MM.1S (cell line): ENCODE measurements at regions not wholly inside any gene's neighbourhood (a gene's known extent, or its start where the extent isn't known, plus 50 kb on each side); places are given as distances from the start of the nearest gene placed in this dataset.

ENCODE experiments used
- DNase-seq: peaks from one replicate; pipeline ENCODE4 v3.0.0-alpha.2; 2015
- H2AFZ ChIP-seq: fragments of 300-600 bp; sonication (generic); 2 replicates; pipeline ENCODE4 v1.6.0; 2016; ENCODE audit warnings: antibody characterized with exemption, low read length
- H3F3A ChIP-seq: fragments of 300-600 bp; sonication (generic); 2 replicates; pipeline ENCODE4 v1.6.1; 2016; ENCODE audit warnings: mild to moderate bottlenecking, antibody characterized with exemption, low read length, moderate library complexity, mixed read lengths; ENCODE audit not compliant: insufficient read depth
- H3K27ac ChIP-seq: fragments of 300-600 bp; sonication (generic); 2 replicates; pipeline ENCODE4 v1.5.1; 2016; ENCODE audit warnings: mild to moderate bottlenecking, low read length
- H3K27me3 ChIP-seq: fragments of 300-600 bp; sonication (generic); replicated peaks from 2 replicates; pipeline ENCODE4 v1.6.0; 2016; ENCODE audit warnings: low read length; ENCODE audit not compliant: insufficient read depth
- H3K36me3 ChIP-seq: fragments of 300-600 bp; sonication (generic); replicated peaks from 2 replicates; pipeline ENCODE4 v1.6.1; 2016; ENCODE audit warnings: mild to moderate bottlenecking, low read length, mixed read lengths; ENCODE audit not compliant: insufficient read depth
- H3K4me1 ChIP-seq: fragments of 300-600 bp; sonication (generic); 2 replicates; pipeline ENCODE4 v1.6.1; 2016; ENCODE audit warnings: low read length, mixed read lengths
- H3K4me2 ChIP-seq: fragments of 300-600 bp; sonication (generic); 2 replicates; pipeline ENCODE4 v1.6.0; 2016; ENCODE audit warnings: low read depth, low read length
- H3K4me3 ChIP-seq: fragments of 300-600 bp; sonication (generic); 2 replicates; pipeline ENCODE4 v1.5.1; 2016; ENCODE audit warnings: low read length, mixed read lengths
- H3K79me2 ChIP-seq: fragments of 300-600 bp; sonication (generic); 2 replicates; pipeline ENCODE4 v1.6.1; 2016; ENCODE audit warnings: mixed run types, low read length, mixed read lengths
- H3K9ac ChIP-seq: fragments of 300-600 bp; sonication (generic); 2 replicates; pipeline ENCODE4 v1.6.1; 2016; ENCODE audit warnings: low read length, mixed read lengths
- H3K9me2 ChIP-seq: fragments of 300-600 bp; sonication (generic); replicated peaks from 2 replicates; pipeline ENCODE4 v1.6.1; 2016; ENCODE audit warnings: mild to moderate bottlenecking, low read length, mixed read lengths; ENCODE audit not compliant: insufficient read depth
- H3K9me3 ChIP-seq: fragments of 300-600 bp; sonication (generic); replicated peaks from 2 replicates; pipeline ENCODE4 v1.6.1; 2016; ENCODE audit warnings: mild to moderate bottlenecking, low read length, mixed read lengths; ENCODE audit not compliant: insufficient read depth
- H4K20me1 ChIP-seq: fragments of 300-600 bp; sonication (generic); 2 replicates; pipeline ENCODE4 v1.6.1; 2016; ENCODE audit warnings: mild to moderate bottlenecking, low read length, moderate library complexity, mixed read lengths; ENCODE audit not compliant: insufficient read depth
- CTCF ChIP-seq: fragments of 300-600 bp; sonication (generic); IDR thresholded peaks from 2 replicates; pipeline ENCODE4 v1.5.1; 2016; ENCODE audit warnings: antibody characterized with exemption, low read length, mixed read lengths
- EZH2 ChIP-seq: fragments of 300-600 bp; sonication (generic); optimal IDR thresholded peaks from 2 replicates; pipeline ENCODE3; 2017; ENCODE audit warnings: low read depth, mild to moderate bottlenecking, antibody characterized with exemption, low read length, mixed read lengths
- EZH2phosphoT487 ChIP-seq: fragments of 300-600 bp; sonication (generic); IDR thresholded peaks from 2 replicates; pipeline ENCODE4 v1.6.1; 2018; ENCODE audit warnings: antibody characterized with exemption, low read length

GRCh38 chr1:199113265-199113869, 474.5 kb downstream of the PTPRC start:
- Histone ChIP-seq H3K9ac (no peak overlapping the region), H3K4me1 (no peaks in the 10 kb centered on the region), H3K9me2 (no peaks in the 10 kb centered on the region), H3K27me3 (no peaks in the 10 kb centered on the region), H3K4me3 (no peak overlapping the region), H3K36me3 (no peaks in the 10 kb centered on the region), H4K20me1 (no peaks in the 10 kb centered on the region), H3K9me3 (no peaks in the 10 kb centered on the region), H3K79me2 (no peaks in the 10 kb centered on the region), H3K27ac (no peak overlapping the region), H3K4me2 (no peak overlapping the region), H3F3A (no peaks in the 10 kb centered on the region), H2AFZ (peak overlapping the region; percentile 16; the same call in 1 of the 2 replicates)
- TF ChIP-seq EZH2 (no peak), CTCF (peak; percentile 98)
- DNase-seq = peak; percentile 75

- no peaks in the 10 kb centered on the region for H3K9me2 ChIP-seq
- no peak overlapping the region for H3K27ac ChIP-seq
- H3K79me2 ChIP-seq = no peaks in the 10 kb centered on the region
- TF ChIP-seq EZH2 = no peak
- TF ChIP-seq CTCF = no peak
- no peak for TF ChIP-seq EZH2phosphoT487
- no peaks in the 10 kb centered on the region for H3F3A ChIP-seq
- no peak overlapping the region for H3K4me3 ChIP-seq
- H3K27me3 ChIP-seq = no peaks in the 10 kb centered on the region
- H2AFZ ChIP-seq = no peak overlapping the region
- H3K9ac ChIP-seq = no peak overlapping the region
- no peaks in the 10 kb centered on the region for H3K36me3 ChIP-seq
- no peak overlapping the region for H3K4me2 ChIP-seq
- H3K4me1 ChIP-seq = no peaks in the 10 kb centered on the region
- H3K9me3 ChIP-seq = no peaks in the 10 kb centered on the region
- no peaks in the 10 kb centered on the region for H4K20me1 ChIP-seq
- no peak for DNase-seq
Observed at GRCh38 chr1:199116488-199116887, 477.6 kb downstream of the PTPRC start.

GRCh38 chr1:199121047-199121446, 482.2 kb downstream of the PTPRC start:
- Histone ChIP-seq H3K4me1 (no peaks in the 10 kb centered on the region), H3K79me2 (no peaks in the 10 kb centered on the region), H3F3A (no peaks in the 10 kb centered on the region), H3K27me3 (no peaks in the 10 kb centered on the region), H3K27ac (no peak overlapping the region), H3K36me3 (no peaks in the 10 kb centered on the region), H3K4me2 (no peak overlapping the region), H3K9me2 (no peaks in the 10 kb centered on the region), H3K4me3 (no peak overlapping the region), H4K20me1 (no peaks in the 10 kb centered on the region), H3K9ac (no peak overlapping the region), H3K9me3 (no peaks in the 10 kb centered on the region), H2AFZ (no peak overlapping the region)
- no peak for DNase-seq
- TF ChIP-seq CTCF = no peak
- TF ChIP-seq EZH2phosphoT487 = no peak
- TF ChIP-seq EZH2 = no peak
